ENCODE measurements at regions not wholly inside any gene's neighbourhood (a gene's known extent, or its start where the extent isn't known, plus 50 kb on each side); places are given as distances from the start of the nearest gene placed in this dataset.

GRCh38 chr1:232300466-232300865, 329.5 kb downstream of the SIPA1L2 start:
- no peaks in the 10 kb centered on the region for H3K36me3 ChIP-seq (ENCODE audit: insufficient read depth, low read length)
- H3K27ac ChIP-seq (ENCODE audit: low read length): no peak overlapping the region
- H3F3A ChIP-seq (ENCODE audit: insufficient read depth, low read length, poor library complexity, severe bottlenecking): no peaks in the 10 kb centered on the region
- H3K9ac ChIP-seq (ENCODE audit: low read length): no peak overlapping the region
- H4K20me1 ChIP-seq (ENCODE audit: insufficient read depth): no peaks in the 10 kb centered on the region
- TF ChIP-seq MXI1 (conservative IDR thresholded peaks at IDR 0.05; ENCODE audit: poor library complexity, severe bottlenecking) (no peak), EP300 (conservative IDR thresholded peaks at IDR 0.05; ENCODE audit: poor library complexity, severe bottlenecking) (no peak), EZH2 (IDR thresholded peaks at IDR 0.05; ENCODE audit: borderline replicate concordance, insufficient read depth, low read length, poor library complexity, severe bottlenecking) (no peak), REST (IDR thresholded peaks at IDR 0.05; ENCODE audit: borderline replicate concordance) (no peak), TAF1 (IDR thresholded peaks at IDR 0.05; ENCODE audit: low read depth) (no peak), CTCF (IDR thresholded peaks at IDR 0.05; ENCODE audit: poor library complexity, severe bottlenecking) (no peak), POLR2AphosphoS5 (IDR thresholded peaks at IDR 0.05) (no peak), SMC3 (conservative IDR thresholded peaks at IDR 0.05; ENCODE audit: poor library complexity) (no peak), RAD21 (conservative IDR thresholded peaks at IDR 0.05) (no peak)
- no peak overlapping the region for H2AFZ ChIP-seq (ENCODE audit: low read depth, low read length)
- H3K4me3 ChIP-seq (ENCODE audit: low read length): no peak overlapping the region
- H3K4me2 ChIP-seq (ENCODE audit: low read length): no peak overlapping the region
- no peaks in the 10 kb centered on the region for H3K79me2 ChIP-seq (replicated peaks; ENCODE audit: insufficient read depth, low read length)
- no peaks in the 10 kb centered on the region for H3K9me2 ChIP-seq (ENCODE audit: insufficient read depth, low read length)
- no peaks in the 10 kb centered on the region for H3K9me3 ChIP-seq (ENCODE audit: low read length)
- no peaks in the 10 kb centered on the region for H3K27me3 ChIP-seq (ENCODE audit: insufficient read depth, low read depth, low read length)

GRCh38 chr1:232296461-232296860, 333.5 kb downstream of the SIPA1L2 start:
- TF ChIP-seq TAF1 (IDR thresholded peaks at IDR 0.05; ENCODE audit: low read depth) (no peak), MXI1 (conservative IDR thresholded peaks at IDR 0.05; ENCODE audit: poor library complexity, severe bottlenecking) (no peak), SMC3 (conservative IDR thresholded peaks at IDR 0.05; ENCODE audit: poor library complexity) (no peak), REST (IDR thresholded peaks at IDR 0.05; ENCODE audit: borderline replicate concordance) (no peak), CTCF (IDR thresholded peaks at IDR 0.05; ENCODE audit: poor library complexity, severe bottlenecking) (no peak), RAD21 (conservative IDR thresholded peaks at IDR 0.05) (no peak), POLR2AphosphoS5 (IDR thresholded peaks at IDR 0.05) (no peak), EP300 (conservative IDR thresholded peaks at IDR 0.05; ENCODE audit: poor library complexity, severe bottlenecking) (no peak), EZH2 (IDR thresholded peaks at IDR 0.05; ENCODE audit: borderline replicate concordance, insufficient read depth, low read length, poor library complexity, severe bottlenecking) (no peak)
- no peak overlapping the region for H3K4me3 ChIP-seq (ENCODE audit: low read length)
- no peaks in the 10 kb centered on the region for H3F3A ChIP-seq (ENCODE audit: insufficient read depth, low read length, poor library complexity, severe bottlenecking)
- H3K79me2 ChIP-seq (replicated peaks; ENCODE audit: insufficient read depth, low read length): no peaks in the 10 kb centered on the region
- H2AFZ ChIP-seq (ENCODE audit: low read depth, low read length): no peak overlapping the region
- no peak overlapping the region for H3K27ac ChIP-seq (ENCODE audit: low read length)
- H3K9me3 ChIP-seq (ENCODE audit: low read length): no peaks in the 10 kb centered on the region
- H3K4me2 ChIP-seq (ENCODE audit: low read length): no peak overlapping the region
- H3K27me3 ChIP-seq (ENCODE audit: insufficient read depth, low read depth, low read length): no peaks in the 10 kb centered on the region
- no peaks in the 10 kb centered on the region for H3K9me2 ChIP-seq (ENCODE audit: insufficient read depth, low read length)
- no peaks in the 10 kb centered on the region for H4K20me1 ChIP-seq (ENCODE audit: insufficient read depth)
- H3K36me3 ChIP-seq (ENCODE audit: insufficient read depth, low read length): no peaks in the 10 kb centered on the region
- no peak overlapping the region for H3K9ac ChIP-seq (ENCODE audit: low read length)
